ENCODE measurements at regions not wholly inside any gene's neighbourhood (a gene's known extent, or its start where the extent isn't known, plus 50 kb on each side); places are given as distances from the start of the nearest gene placed in this dataset.

- TF ChIP-seq CTCF (IDR thresholded peaks at IDR 0.05), result no peak
- no peak for TF ChIP-seq POLR2A (IDR thresholded peaks at IDR 0.05)
These were observed 291.9 kb upstream of the SGK1 start for GRCh38 chr6:134609716-134610261.

Measured in heart left ventricle (tissue), 13 donors.